Chondrocyte (in vitro differentiated cells): ENCODE measurements at regions not wholly inside any gene's neighbourhood (a gene's known extent, or its start where the extent isn't known, plus 50 kb on each side); places are given as distances from the start of the nearest gene placed in this dataset.

Experiments used
- DNase-seq: peaks from one replicate; pipeline ENCODE4 v3.0.0; 2021; ENCODE audit warnings: mixed read lengths, low spot score
- H3K27ac Mint-ChIP-seq: one replicate; pipeline ENCODE4 v1.8.0; 2021; ENCODE audit warnings: mild to moderate bottlenecking, moderate library complexity, mixed read lengths; ENCODE audit not compliant: unreplicated experiment
- H3K27me3 Mint-ChIP-seq: 2 replicates; pipeline ENCODE4 v1.8.0; 2021; ENCODE audit warnings: low read depth, mixed read lengths
- H3K36me3 Mint-ChIP-seq: 2 replicates; pipeline ENCODE4 v1.8.0; 2021; ENCODE audit warnings: low read depth, mixed read lengths
- H3K4me1 Mint-ChIP-seq: 2 replicates; pipeline ENCODE4 v1.8.0; 2021; ENCODE audit warnings: low read depth, mild to moderate bottlenecking, mixed read lengths
- H3K4me3 Mint-ChIP-seq: one replicate; pipeline ENCODE4 v1.8.0; 2021; ENCODE audit warnings: mild to moderate bottlenecking, moderate library complexity, mixed read lengths; ENCODE audit not compliant: unreplicated experiment
- H3K9me3 Mint-ChIP-seq: 2 replicates; pipeline ENCODE4 v1.8.0; 2021; ENCODE audit warnings: low read depth, mixed read lengths
- CTCF ChIP-seq: fragments of 200-600 bp; sonication (generic); IDR thresholded peaks from 2 replicates; pipeline ENCODE4 v1.5.0; 2021; ENCODE audit warnings: antibody characterized with exemption, mild to moderate bottlenecking, moderate library complexity

GRCh38 chr14:58822856-58823255, 185.1 kb downstream of the DACT1 start:
- Mint-ChIP-seq H3K27ac (no peak overlapping the region), H3K4me3 (no peak overlapping the region), H3K4me1 (peaks cover 34% of the 10 kb centered on the region), H3K27me3 (no peaks in the 10 kb centered on the region), H3K9me3 (peaks cover 9% of the 10 kb centered on the region), H3K36me3 (peaks cover 6% of the 10 kb centered on the region)
- no peak for DNase-seq
- no peak for TF ChIP-seq CTCF

GRCh38 chr14:58823312-58823711, 185.6 kb downstream of the DACT1 start:
- no peak overlapping the region for H3K4me3 Mint-ChIP-seq
- H3K9me3 Mint-ChIP-seq: peaks cover 9% of the 10 kb centered on the region
- H3K27me3 Mint-ChIP-seq: no peaks in the 10 kb centered on the region
- peaks cover 6% of the 10 kb centered on the region for H3K36me3 Mint-ChIP-seq
- no peak for TF ChIP-seq CTCF
- no peak for DNase-seq
- H3K27ac Mint-ChIP-seq: no peak overlapping the region
- peaks cover 30% of the 10 kb centered on the region for H3K4me1 Mint-ChIP-seq

DNA sequence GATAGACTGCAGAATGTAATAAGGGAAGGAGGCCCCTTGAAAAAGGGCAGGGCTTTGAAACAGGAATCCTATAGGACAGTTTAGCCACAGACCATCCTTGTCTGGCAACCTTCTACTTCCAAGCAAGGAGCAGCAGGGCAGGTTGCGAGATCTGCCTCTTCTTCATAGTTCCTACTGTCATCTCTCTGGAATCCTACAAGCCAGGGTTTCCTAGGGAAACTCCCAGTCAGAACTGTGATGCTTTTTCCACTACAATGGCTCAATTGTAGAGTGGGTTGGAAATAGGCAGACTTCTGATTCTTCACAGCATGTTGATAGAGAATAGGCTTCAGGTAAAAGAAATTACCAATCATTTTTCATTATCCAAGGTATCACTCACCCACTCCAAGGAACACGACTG, 186.3 kb downstream of the DACT1 start:
- no peak for DNase-seq

DNA sequence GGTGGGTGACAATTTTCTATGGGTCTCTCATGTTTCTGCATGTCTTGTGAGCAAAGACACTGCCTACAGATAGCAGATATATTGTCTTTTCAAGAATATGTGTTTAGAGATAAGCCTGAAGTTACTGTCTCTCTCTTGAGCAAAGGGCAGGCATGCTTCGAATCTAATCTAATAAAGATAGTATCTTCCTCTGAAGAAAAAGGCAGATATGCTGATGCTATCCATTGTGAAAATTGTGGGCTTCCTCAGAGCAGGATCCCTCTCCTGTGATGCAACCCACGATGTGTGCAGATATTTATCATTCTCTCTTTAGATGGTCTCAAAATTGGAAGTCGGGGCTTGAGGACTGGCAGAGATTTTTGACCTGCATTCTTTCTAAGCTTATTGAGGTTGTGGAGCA, 187.0 kb downstream of the DACT1 start:
- DNase-seq: no peak
- Mint-ChIP-seq H3K27me3 (no peaks in the 10 kb centered on the region), H3K4me3 (no peak overlapping the region), H3K27ac (no peak overlapping the region), H3K4me1 (peaks cover 22% of the 10 kb centered on the region), H3K9me3 (peaks cover 9% of the 10 kb centered on the region), H3K36me3 (peaks cover 1% of the 10 kb centered on the region)
- no peak for TF ChIP-seq CTCF

More for the DNA sequence above, 186.3 kb downstream of the DACT1 start:
- Mint-ChIP-seq H3K36me3 (peaks cover 6% of the 10 kb centered on the region), H3K4me1 (peaks cover 22% of the 10 kb centered on the region), H3K4me3 (no peak overlapping the region), H3K9me3 (peaks cover 9% of the 10 kb centered on the region), H3K27me3 (no peaks in the 10 kb centered on the region), H3K27ac (no peak overlapping the region)
- TF ChIP-seq CTCF: no peak

GRCh38 chr14:58825606-58826005, 187.8 kb downstream of the DACT1 start:
- Mint-ChIP-seq H3K4me3 (no peak overlapping the region), H3K9me3 (peaks cover 9% of the 10 kb centered on the region), H3K4me1 (peaks cover 29% of the 10 kb centered on the region), H3K27ac (no peak overlapping the region), H3K36me3 (peaks cover 1% of the 10 kb centered on the region), H3K27me3 (no peaks in the 10 kb centered on the region)
- no peak for DNase-seq
- TF ChIP-seq CTCF: no peak
